Inflammatory macrophage treated with lipopolysaccharide for 1 hour (primary cell): ENCODE measurements at regions not wholly inside any gene's neighbourhood (a gene's known extent, or its start where the extent isn't known, plus 50 kb on each side); places are given as distances from the start of the nearest gene placed in this dataset.
"Not testable (repeated sequence)": the region's sequence is repeated elsewhere in the genome, so short reads cannot be mapped to it uniquely, and the experiment has no call there.

Experiments
- DNase-seq, 2 donors: peaks; one replicate each; pipeline ENCODE4 v3.0.0-alpha.2; 2020 to 2022

DNA sequence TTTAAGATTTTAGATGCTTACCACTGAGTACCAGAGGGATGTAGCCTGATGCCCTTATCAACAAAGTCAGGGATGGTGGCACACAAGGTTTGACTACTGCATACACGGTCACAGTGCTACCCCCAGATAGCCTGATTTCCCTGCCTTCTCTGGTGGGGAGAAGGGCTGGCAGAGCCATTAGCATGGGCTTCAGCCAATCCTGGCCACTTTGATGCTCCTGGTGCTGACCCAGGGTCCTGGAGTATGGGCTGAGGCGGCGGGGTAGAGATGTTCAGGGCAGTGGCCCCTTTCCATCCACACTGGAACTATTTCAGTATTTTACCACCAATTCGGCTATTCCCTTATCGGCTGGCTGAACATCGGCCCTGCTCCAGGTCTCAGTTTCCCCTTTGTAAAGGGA, 83.2 kb downstream of the POTEB3 start:
- DNase-seq, result not testable (repeated sequence)

DNA sequence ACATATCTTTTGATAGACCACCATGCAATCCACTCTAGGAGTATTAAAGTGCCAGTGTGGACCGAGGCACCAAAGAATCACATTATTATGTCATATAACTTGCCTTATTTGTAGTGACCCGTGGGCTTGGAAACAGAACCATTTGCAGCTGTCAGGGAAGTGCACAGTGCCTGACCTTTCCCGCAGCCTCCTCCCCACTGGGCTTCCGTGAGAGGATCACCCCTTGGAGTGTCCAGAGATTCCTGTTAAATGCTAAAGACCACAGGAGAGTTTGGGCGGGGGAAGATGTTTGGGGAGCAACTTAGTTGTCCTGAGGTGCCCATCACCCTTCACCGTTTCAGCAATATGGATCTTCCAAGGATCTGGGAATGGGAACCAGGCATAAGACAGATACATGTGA, 84.4 kb downstream of the POTEB3 start:
- not testable (repeated sequence) for DNase-seq

GRCh38 chr15:21354597-21354996, 85.7 kb downstream of the POTEB3 start:
- DNase-seq, result not testable (repeated sequence)

DNA sequence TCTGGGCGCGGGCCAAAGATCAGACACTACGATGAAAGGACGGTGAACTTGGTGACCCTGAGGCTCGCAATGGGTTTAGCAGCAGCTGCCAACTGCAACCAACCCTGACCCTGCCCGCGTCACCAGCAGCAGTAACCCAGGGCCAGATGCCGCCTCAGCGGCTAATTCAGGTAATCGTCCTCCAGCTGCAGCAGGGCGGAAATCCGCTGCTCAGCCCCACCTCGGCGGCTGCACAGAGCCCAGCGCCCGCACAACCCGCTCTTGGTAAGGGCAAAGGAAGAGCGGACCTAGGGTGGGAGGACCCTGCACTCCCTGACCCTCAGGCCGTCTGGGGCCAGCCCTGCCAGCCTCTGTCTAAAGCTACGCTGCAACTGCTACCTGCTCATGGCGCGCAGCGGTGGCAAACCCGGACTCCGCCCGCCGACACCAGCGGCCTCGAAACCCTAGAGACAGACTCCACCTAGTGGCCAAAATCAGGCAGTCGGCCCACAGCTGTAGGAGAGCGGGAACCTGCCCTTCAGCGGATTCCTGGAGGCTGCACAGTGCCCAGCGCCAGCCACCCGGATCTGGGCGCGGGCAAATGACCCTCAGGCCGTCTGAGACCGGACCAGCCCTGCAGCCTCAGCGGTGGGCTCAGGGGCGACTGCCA, 87.5 kb downstream of the POTEB3 start:
- DNase-seq, result not testable (repeated sequence)

DNA sequence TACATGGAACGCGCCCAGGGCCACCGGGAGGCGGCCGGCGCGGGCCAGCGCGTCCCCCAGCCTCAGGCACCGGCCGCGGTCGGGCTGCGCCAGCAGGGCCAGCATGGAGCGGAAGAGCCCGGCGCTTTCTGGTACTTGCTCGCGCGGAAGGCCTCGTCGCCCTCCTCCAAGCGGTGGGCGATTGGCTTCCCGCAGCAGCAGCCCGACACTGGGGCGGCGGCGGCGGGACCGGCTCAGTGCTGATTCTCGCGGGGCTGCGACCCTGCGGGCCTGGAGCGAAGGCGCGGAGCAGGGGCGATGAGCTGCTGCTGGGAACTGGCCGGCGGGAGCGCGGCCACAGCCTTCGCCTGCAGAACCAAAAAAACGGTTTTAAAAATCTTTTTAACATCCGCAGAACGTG, 95.3 kb downstream of the POTEB3 start:
- DNase-seq, result not testable (repeated sequence)

- not testable (repeated sequence) for DNase-seq
These were observed 95.8 kb downstream of the POTEB3 start for GRCh38 chr15:21344500-21344899.

GRCh38 chr15:21337028-21337427, 103.3 kb downstream of the POTEB3 start:
- not testable (repeated sequence) for DNase-seq

GRCh38 chr15:21324720-21325460, 115.4 kb downstream of the POTEB3 start:
- not testable (repeated sequence) for DNase-seq

- DNase-seq, result not testable (repeated sequence)
These were observed 155.9 kb downstream of the POTEB3 start for GRCh38 chr15:21284353-21284752.

DNA sequence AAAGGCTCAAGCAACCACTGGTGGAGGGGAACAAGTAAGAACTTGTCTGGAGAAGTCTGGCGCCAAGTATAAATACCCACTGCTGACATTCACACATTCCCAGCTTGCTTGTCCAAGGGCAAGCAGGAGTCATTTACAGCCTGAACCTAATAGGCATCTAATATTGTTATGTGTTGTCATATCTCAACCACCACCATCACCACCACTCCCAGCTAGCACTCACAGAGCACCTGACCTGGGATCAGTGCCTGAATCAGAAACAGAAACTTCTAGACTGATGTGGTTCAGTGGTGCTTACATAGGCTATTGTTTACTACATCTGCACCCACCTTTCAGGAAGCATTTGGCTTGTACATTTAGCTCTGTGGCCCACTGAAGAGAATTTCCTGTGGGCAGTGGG, 157.1 kb downstream of the POTEB3 start:
- DNase-seq, result not testable (repeated sequence)

DNA sequence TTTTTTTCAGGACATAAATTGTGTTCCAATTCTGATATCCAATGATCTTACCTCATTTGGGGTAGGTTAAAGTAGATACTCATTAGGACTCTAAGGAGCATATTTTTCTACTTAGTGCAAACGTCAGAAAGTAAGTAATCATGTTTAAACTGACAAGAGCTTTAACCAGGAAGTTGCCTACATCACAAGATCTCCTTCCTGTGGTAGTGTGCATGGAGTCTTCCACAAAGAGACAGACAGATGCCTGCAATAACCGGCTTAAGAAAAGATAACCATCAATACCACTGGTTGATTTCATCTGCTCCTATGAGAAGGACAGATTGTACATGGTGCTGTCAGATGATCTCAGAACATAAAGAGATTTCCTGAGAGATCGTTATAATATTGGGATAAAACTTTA, 160.0 kb downstream of the POTEB3 start:
- DNase-seq, result not testable (repeated sequence)

DNA sequence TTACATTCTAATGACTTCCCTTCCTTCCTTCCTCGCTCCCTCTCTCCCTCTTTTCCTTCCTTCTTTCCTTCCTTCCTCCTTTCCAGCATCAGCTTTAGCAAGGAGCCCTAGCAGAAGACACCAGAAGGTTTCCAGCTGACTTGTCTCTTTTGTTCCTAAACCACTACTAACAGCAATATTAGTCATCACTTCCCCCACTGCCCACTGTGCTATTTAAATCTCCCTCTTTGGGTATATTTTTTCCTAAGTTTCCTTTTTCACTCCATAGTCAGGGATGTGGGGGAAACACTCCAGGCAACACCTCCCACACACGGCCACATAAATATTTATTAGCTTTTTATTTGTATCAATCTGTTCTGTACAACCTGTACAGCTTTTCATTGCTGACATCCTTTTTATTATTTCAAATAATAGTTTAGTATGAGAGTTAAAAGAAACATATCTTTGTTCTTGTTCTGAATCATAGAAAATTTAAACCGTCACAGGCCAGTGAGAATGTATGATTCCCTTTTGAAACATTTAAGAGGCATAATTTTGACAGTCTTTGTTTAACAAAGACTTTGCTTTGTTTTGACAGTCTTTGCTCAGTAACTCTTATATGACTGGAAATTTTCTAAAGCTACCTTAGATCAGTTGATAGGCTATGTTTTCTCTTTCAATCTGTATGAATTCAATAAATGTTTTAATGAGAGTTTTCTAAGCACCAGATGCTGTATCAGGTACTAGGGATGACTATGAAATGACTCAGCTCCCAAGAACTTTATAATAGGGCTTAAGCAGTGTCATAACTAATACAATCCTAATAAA, 167.9 kb downstream of the POTEB3 start:
- DNase-seq, result peak; percentile 58 to 71

GRCh38 chr15:21271566-21271965, 168.7 kb downstream of the POTEB3 start:
- DNase-seq, result peak; percentile 25 to 36

- peak in 1 of 2 donors; percentile 0 for DNase-seq
These were observed 169.8 kb downstream of the POTEB3 start for GRCh38 chr15:21270474-21270873.

GRCh38 chr15:21269673-21270072, 170.6 kb downstream of the POTEB3 start:
- peak in 1 of 2 donors; percentile 0 for DNase-seq

DNA sequence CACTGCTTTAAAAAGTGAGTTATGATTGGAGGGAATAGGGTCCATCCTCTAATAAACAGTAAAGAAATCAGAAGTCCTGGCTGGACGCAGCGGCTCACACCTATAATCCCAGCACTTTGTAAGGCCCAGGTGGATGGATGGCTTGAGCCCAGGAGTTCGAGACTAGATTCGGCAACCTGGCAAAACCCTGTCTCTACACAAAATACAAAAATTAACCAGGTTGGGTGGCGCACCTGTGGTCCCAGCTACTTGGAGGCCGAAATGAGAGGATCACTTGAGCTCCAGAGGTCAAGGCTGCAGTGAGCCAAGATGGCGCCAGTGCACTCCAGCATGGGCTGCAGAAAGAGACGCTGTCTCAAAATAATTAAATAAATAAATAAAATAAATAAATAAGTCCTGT, 171.2 kb downstream of the POTEB3 start:
- no peak for DNase-seq

- DNase-seq, result peak in 1 of 2 donors; percentile 31
These were observed 171.8 kb downstream of the POTEB3 start for GRCh38 chr15:21268436-21268940.

DNA sequence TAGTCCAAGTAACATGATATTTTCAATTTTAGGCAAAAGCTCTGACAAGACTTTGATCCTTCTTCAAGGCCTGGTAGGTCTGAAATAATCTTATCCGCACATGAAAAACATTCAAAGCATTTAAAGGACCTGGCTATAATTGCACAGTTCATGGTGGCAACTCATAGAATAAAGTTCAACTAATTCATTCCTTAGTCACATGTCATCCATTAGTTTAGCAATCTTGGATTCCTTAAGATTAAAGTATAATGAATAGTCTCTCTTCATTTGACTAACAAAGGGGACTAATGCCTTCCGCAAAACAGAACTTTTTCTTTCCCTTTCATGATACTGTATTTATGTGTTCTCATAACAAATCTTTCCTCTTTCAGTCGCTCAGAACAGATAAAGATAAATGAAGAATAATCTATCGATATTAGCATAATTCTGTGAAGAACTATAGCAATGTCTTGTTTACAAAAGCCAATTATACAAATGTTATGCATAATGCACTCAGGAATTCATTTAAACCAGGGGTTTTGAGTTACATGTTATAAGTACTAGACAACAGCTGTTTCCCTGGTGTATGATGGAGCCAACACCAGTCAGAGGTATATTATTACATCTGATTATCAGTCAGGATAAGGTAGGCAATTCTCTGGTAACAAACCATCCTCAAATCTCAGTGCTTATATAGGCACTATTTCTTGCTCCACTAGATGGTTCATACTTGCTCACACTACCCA, 172.5 kb downstream of the POTEB3 start:
- peak in 1 of 2 donors; percentile 3 for DNase-seq

DNA sequence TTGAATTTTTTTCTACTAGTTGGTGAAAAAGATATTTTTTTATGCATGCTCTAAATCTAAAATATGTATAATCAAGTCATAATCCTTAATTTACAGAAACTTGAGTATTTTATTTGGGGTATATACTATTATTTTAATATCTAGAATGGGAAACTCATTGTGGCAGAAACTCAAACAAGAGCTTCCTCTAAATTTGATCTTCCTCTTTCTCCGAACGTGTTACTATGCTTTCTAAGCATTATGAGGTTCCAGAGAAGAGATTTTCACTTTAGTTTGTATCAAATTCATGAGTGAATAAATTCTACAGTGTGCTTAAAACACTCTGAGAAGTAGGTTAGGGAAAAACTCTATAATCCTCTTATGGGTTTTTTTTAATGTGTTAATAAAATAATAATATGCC, 173.1 kb downstream of the POTEB3 start:
- peak; percentile 47 to 69 for DNase-seq

- DNase-seq, result peak; percentile 87 to 91
These were observed 174.7 kb downstream of the POTEB3 start for GRCh38 chr15:21265628-21266027.

DNA sequence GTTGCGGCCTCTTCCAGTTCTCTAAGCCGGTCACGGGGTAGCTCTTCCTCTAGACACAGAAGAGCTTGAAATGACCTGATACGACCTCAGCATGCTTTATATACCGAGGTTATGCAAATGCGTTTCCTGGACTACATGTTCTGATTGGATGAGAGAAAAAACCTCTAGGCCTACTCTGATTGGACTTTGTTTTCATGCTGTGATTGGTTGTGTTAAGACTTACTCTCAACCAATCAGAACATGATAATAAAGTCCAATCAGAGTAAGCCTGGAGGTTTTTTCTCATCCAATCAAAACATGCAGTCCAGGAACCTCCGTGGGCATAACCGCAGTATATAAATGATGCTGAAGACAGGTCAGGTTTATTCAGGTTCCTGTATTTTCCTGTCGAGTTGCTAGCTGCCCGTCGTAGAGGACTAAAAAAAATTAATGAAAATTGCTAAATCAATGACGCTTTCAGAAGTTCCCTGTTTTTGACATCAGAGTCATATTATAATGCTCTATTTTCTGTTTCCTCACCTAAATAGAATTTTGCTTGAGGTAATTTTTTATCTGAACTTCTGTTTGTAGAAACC, 177.4 kb downstream of the POTEB3 start:
- DNase-seq, result peak; percentile 39 to 58
